PC-9 (cell line): ENCODE measurements at regions not wholly inside any gene's neighbourhood (a gene's known extent, or its start where the extent isn't known, plus 50 kb on each side); places are given as distances from the start of the nearest gene placed in this dataset.

Experiments used
- BruUV-seq: library from RNA; stranded (reverse); fragments of 400-500 nt; replicated peaks from 2 replicates; lab custom pipeline; 2021; lab: Mats Ljungman, UMichigan
- CTCF ChIA-PET: fragments of 300-600 bp; sonication (Branson Sonifier 250); formaldehyde crosslinking; loops from one replicate; lab custom pipeline; 2022; ENCODE audit warnings: antibody characterized with exemption; lab: Charles Lee
- POLR2A ChIA-PET: fragments of 300-600 bp; sonication (Branson Sonifier 250); formaldehyde crosslinking; loops from one replicate; lab custom pipeline; 2022; ENCODE audit warnings: antibody characterized with exemption; ENCODE audit not compliant: unreplicated experiment; lab: Charles Lee
- DNase-seq, 2 experiments: peaks; one replicate each; pipeline versions ENCODE4 v3.0.0 to v3.0.0-alpha.2; 2015 to 2022; ENCODE audit warnings: mixed read lengths in 1 of 2
- H2AFZ ChIP-seq: fragments of 200-600 bp; sonication (generic); 2 replicates; pipeline ENCODE4 v1.8.1; 2017; ENCODE audit warnings: antibody characterized with exemption
- H3F3A ChIP-seq: fragments of 200-600 bp; sonication (generic); 2 replicates; pipeline ENCODE4 v1.8.1; 2017; ENCODE audit warnings: antibody characterized with exemption, mild to moderate bottlenecking, low read depth; ENCODE audit not compliant: insufficient read depth
- H3K27ac ChIP-seq: fragments of 200-600 bp; sonication (generic); 2 replicates; pipeline ENCODE4 v1.6.1; 2016; ENCODE audit warnings: mixed run types
- H3K27me3 ChIP-seq: fragments of 200-600 bp; sonication (generic); 2 replicates; pipeline ENCODE4 v1.6.1; 2016; ENCODE audit warnings: low read depth, mixed run types; ENCODE audit not compliant: insufficient read depth
- H3K36me3 ChIP-seq: fragments of 200-600 bp; sonication (generic); 2 replicates; pipeline ENCODE4 v1.6.1; 2016; ENCODE audit warnings: low read depth, mixed run types
- H3K4me1 ChIP-seq: fragments of 200-600 bp; sonication (generic); replicated peaks from 2 replicates; pipeline ENCODE4 v1.6.1; 2016; ENCODE audit warnings: mixed run types; ENCODE audit not compliant: insufficient read depth
- H3K4me2 ChIP-seq: fragments of 200-600 bp; sonication (generic); 2 replicates; pipeline ENCODE4 v1.6.1; 2017; ENCODE audit warnings: mixed run types
- H3K4me3 ChIP-seq: fragments of 200-600 bp; sonication (generic); 2 replicates; pipeline ENCODE4 v1.6.1; 2016; ENCODE audit warnings: mixed run types
- H3K79me2 ChIP-seq: fragments of 200-600 bp; sonication (generic); 2 replicates; pipeline ENCODE4 v1.6.1; 2017; ENCODE audit warnings: low read depth, mixed run types
- H3K9me2 ChIP-seq: fragments of 200-600 bp; sonication (generic); 2 replicates; pipeline ENCODE4 v1.8.1; 2017; ENCODE audit warnings: mild to moderate bottlenecking; ENCODE audit not compliant: insufficient read depth
- H3K9me3 ChIP-seq: fragments of 200-600 bp; sonication (generic); 2 replicates; pipeline ENCODE4 v1.8.1; 2016; ENCODE audit warnings: low read depth; ENCODE audit not compliant: insufficient read depth
- H4K20me1 ChIP-seq: fragments of 200-600 bp; sonication (generic); 2 replicates; pipeline ENCODE4 v1.8.1; 2017; ENCODE audit not compliant: insufficient read depth
- EZH2 ChIP-seq: fragments of 200-600 bp; sonication (generic); IDR thresholded peaks from 2 replicates; pipeline ENCODE4 v1.8.0; 2017; ENCODE audit warnings: antibody characterized with exemption, low read depth
- intact Hi-C: fragments of 100-400 bp; cut with micrococcal nuclease; formaldehyde crosslinking; loops from one replicate; pipeline ENCODE4 v1.10.0; 2022; ENCODE audit not compliant: unreplicated experiment
- TF ChIP-seq, protein P1 (sequence below): fragments of 200-600 bp; sonication (generic); conservative IDR thresholded peaks from 2 replicates; pipeline ENCODE4 v1.6.1; 2017; ENCODE audit warnings: mixed run types, antibody characterized with exemption, mild to moderate bottlenecking, moderate library complexity

DNA sequence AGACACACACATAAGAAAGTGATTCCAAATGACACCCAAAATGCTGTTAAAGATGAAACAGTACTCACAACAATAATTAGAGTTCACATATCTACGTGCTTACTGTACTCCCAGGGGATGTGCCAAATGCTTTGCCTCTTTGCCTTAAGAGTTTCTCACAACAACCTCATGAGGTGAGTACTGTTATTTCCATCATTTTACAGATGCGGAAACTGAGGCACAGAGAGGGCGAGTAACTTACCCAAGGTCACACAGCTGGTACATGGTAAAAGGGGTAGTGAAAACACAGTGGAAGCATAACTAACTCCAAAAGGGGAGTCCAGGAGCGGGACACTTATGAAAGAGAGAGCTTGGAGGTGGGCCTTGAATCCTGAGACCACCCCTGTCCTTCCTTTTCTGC, 171.8 kb downstream of the ACTL8 start:
- peaks cover 63% of the 10 kb centered on the region for H3K27me3 ChIP-seq
- H3K4me2 ChIP-seq: no peak overlapping the region
- no peaks in the 10 kb centered on the region for H3K79me2 ChIP-seq
- H4K20me1 ChIP-seq: no peaks in the 10 kb centered on the region
- TF ChIP-seq EZH2: no peak
- TF ChIP-seq, protein P1, sequence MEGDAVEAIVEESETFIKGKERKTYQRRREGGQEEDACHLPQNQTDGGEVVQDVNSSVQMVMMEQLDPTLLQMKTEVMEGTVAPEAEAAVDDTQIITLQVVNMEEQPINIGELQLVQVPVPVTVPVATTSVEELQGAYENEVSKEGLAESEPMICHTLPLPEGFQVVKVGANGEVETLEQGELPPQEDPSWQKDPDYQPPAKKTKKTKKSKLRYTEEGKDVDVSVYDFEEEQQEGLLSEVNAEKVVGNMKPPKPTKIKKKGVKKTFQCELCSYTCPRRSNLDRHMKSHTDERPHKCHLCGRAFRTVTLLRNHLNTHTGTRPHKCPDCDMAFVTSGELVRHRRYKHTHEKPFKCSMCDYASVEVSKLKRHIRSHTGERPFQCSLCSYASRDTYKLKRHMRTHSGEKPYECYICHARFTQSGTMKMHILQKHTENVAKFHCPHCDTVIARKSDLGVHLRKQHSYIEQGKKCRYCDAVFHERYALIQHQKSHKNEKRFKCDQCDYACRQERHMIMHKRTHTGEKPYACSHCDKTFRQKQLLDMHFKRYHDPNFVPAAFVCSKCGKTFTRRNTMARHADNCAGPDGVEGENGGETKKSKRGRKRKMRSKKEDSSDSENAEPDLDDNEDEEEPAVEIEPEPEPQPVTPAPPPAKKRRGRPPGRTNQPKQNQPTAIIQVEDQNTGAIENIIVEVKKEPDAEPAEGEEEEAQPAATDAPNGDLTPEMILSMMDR: no peak
- H3K9me2 ChIP-seq: no peaks in the 10 kb centered on the region
- H3K27ac ChIP-seq: no peak overlapping the region
- POLR2A ChIA-PET: no interaction called here
- no peaks in the 10 kb centered on the region for H3K4me1 ChIP-seq
- intact Hi-C loops: no loop called here
- DNase-seq: no peak
- CTCF ChIA-PET: no interaction called here
- no peaks in the 10 kb centered on the region for H3K9me3 ChIP-seq
- H3F3A ChIP-seq: no peaks in the 10 kb centered on the region
- H3K4me3 ChIP-seq: no peak overlapping the region
- H3K36me3 ChIP-seq: no peaks in the 10 kb centered on the region
- no TSS peak for BruUV-seq
- H2AFZ ChIP-seq: no peak overlapping the region

DNA sequence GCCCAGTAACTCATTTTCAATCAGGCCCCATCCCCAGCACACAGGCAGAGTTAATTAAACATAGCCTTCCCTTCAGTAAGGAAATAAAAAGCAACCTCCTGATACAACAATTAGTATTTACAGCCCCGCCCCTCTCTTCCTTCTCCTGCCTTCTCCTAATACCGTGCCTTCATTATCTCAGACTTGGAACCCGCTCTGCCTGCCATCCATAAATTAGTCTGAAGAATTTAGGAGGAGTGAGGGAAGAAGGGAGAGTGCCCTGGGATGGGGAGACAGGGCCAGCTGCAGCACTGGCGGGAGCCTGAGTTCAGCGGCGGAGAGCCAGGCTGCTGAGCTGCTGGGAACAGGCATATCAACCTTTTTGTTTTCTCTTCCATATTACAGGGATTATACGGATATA, 172.8 kb downstream of the ACTL8 start:
- Histone ChIP-seq H3K36me3 (no peaks in the 10 kb centered on the region), H3K79me2 (no peaks in the 10 kb centered on the region), H2AFZ (no peak overlapping the region), H3K9me2 (no peaks in the 10 kb centered on the region), H3K4me1 (no peaks in the 10 kb centered on the region), H3K27ac (no peak overlapping the region), H4K20me1 (no peaks in the 10 kb centered on the region), H3K4me2 (no peak overlapping the region), H3K27me3 (peaks cover 74% of the 10 kb centered on the region), H3F3A (no peaks in the 10 kb centered on the region), H3K9me3 (no peaks in the 10 kb centered on the region), H3K4me3 (no peak overlapping the region)
- intact Hi-C loops: no loop called here
- BruUV-seq: no TSS peak
- TF ChIP-seq, protein P1: no peak
- no peak for TF ChIP-seq EZH2
- ChIA-PET CTCF (no interaction called here), POLR2A (no interaction called here)
- DNase-seq: no peak

DNA sequence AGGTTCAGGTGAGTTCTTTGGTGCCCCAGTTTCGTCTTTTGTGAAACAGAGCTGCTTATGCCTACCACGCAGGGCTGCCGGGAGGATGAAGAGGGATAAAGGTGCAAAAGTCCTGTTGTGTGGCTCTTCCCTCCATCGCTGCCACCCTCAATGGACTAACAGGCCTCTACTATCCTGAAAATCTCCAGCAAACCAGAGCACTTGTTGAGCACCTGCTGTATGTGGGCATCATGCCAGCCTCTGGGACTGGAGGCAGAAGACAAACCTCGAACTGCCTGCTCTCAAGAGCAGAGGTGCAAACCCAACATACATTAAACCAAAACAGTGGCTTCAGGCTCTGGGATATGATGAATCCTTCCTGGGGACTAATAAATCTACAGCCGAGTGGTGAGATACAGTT, 174.1 kb downstream of the ACTL8 start:
- no peaks in the 10 kb centered on the region for H3K4me1 ChIP-seq
- no peaks in the 10 kb centered on the region for H3F3A ChIP-seq
- no peak for TF ChIP-seq EZH2
- TF ChIP-seq, protein P1: no peak
- H3K27me3 ChIP-seq: peaks cover 86% of the 10 kb centered on the region
- no peaks in the 10 kb centered on the region for H3K9me2 ChIP-seq
- BruUV-seq: no TSS peak
- ChIA-PET CTCF (no interaction called here), POLR2A (no interaction called here)
- no peak overlapping the region for H3K4me3 ChIP-seq
- no peak for DNase-seq
- H3K9me3 ChIP-seq: no peaks in the 10 kb centered on the region
- no peaks in the 10 kb centered on the region for H4K20me1 ChIP-seq
- H3K79me2 ChIP-seq: no peaks in the 10 kb centered on the region
- intact Hi-C loops: no loop called here
- no peaks in the 10 kb centered on the region for H3K36me3 ChIP-seq
- H2AFZ ChIP-seq: no peak overlapping the region
- no peak overlapping the region for H3K27ac ChIP-seq
- H3K4me2 ChIP-seq: no peak overlapping the region
